HCT116 (cell line): ENCODE measurements at regions not wholly inside any gene's neighbourhood (a gene's known extent, or its start where the extent isn't known, plus 50 kb on each side); places are given as distances from the start of the nearest gene placed in this dataset.

Experiments used
- ATAC-seq: fragments of 200-7000 bp; cut with Tn5 transposase; 2 replicates; pipeline ENCODE4 v1.9.1; 2020; ENCODE audit warnings: mild to moderate bottlenecking, moderate library complexity
- BruUV-seq: library from RNA; stranded (reverse); fragments of 400-500 nt; replicated peaks from 2 replicates; lab custom pipeline; 2021; lab: Mats Ljungman, UMichigan
- CTCF ChIA-PET: fragments of 300-600 bp; sonication (Branson Sonifier 250); formaldehyde crosslinking; loops from one replicate; lab custom pipeline; 2021; ENCODE audit warnings: antibody characterized with exemption; lab: Charles Lee
- POLR2A ChIA-PET: fragments of 300-600, 350-600 bp; sonication (Branson Sonifier 250); formaldehyde crosslinking; loops from one replicate; lab custom pipeline; 2021; ENCODE audit warnings: antibody characterized with exemption; lab: Charles Lee
- RAD21 ChIA-PET, 2 experiments: fragments of 300-600 bp; sonication (Branson Sonifier 250); formaldehyde crosslinking; loops; one replicate each; lab custom pipeline; 2023; ENCODE audit warnings: low total read pairs in 2 of 2; ENCODE audit not compliant: uncharacterized antibody in 2 of 2, unreplicated experiment in 2 of 2, low non-redundant PET in 1 of 2; lab: Charles Lee
- DNase-seq: peaks from one replicate; pipeline ENCODE4 v3.0.0-alpha.2; 2010; ENCODE audit warnings: low read depth, low spot score
- H2AFZ ChIP-seq: fragments of 200-600 bp; shearing (Covaris generic), sonication (generic); 2 replicates; pipeline ENCODE4 v1.6.1; 2017; ENCODE audit warnings: low read depth, mixed run types, mixed read lengths, antibody characterized with exemption, low read length; ENCODE audit not compliant: poor library complexity, severe bottlenecking
- H3K27ac ChIP-seq: 2 replicates; pipeline ENCODE4 v1.5.1; 2012; ENCODE audit warnings: low read depth, low read length
- H3K27me3 ChIP-seq: fragments of 200-600 bp; sonication (generic); 2 replicates; pipeline ENCODE4 v1.6.1; 2016; ENCODE audit warnings: mixed run types, low read length, mixed read lengths; ENCODE audit not compliant: insufficient read depth
- H3K36me3 ChIP-seq, 2 experiments: fragments of 200-500 bp in 1 of 2; fragments of 200-600 bp in 1 of 2; sonication (Bioruptor generic) in 1 of 2; sonication (generic) in 1 of 2; 2 replicates each; pipeline versions ENCODE4 v1.5.1 to v1.6.1; 2014 to 2016; ENCODE audit warnings: low read length in 2 of 2, inconsistent platforms in 1 of 2, mixed read lengths in 1 of 2, mixed run types in 1 of 2; ENCODE audit not compliant: insufficient read depth in 2 of 2, control insufficient read depth in 1 of 2
- H3K4me1 ChIP-seq, 2 experiments: fragments of 200-600 bp in 1 of 2; sonication (generic) in 1 of 2; 2 replicates each; pipeline versions ENCODE4 v1.5.1 to v1.6.1; 2012 to 2017; ENCODE audit warnings: low read length in 2 of 2, inconsistent platforms in 1 of 2, mild to moderate bottlenecking in 1 of 2, mixed read lengths in 1 of 2, mixed run types in 1 of 2, moderate library complexity in 1 of 2; ENCODE audit not compliant: insufficient read depth in 2 of 2, control insufficient read depth in 1 of 2
- H3K4me2 ChIP-seq: fragments of 200-600 bp; sonication (generic); 2 replicates; pipeline ENCODE4 v1.6.1; 2017; ENCODE audit warnings: mixed run types, low read length, mixed read lengths
- H3K4me3 ChIP-seq, 2 experiments: fragments of 200-600 bp in 1 of 2; sonication (generic) in 1 of 2; replicated peaks in 1 of 2; 2 replicates each; pipeline ENCODE4 v1.5.1; 2011 to 2016; ENCODE audit warnings: low read length in 2 of 2, control low read depth in 1 of 2, low read depth in 1 of 2, mild to moderate bottlenecking in 1 of 2, mixed read lengths in 1 of 2, mixed run types in 1 of 2
- H3K79me2 ChIP-seq: fragments of 200-600 bp; sonication (generic); 2 replicates; pipeline ENCODE4 v1.6.1; 2017; ENCODE audit warnings: mild to moderate bottlenecking, mixed run types, low read length, moderate library complexity, mixed read lengths; ENCODE audit not compliant: insufficient read depth
- H3K9ac ChIP-seq: fragments of 200-600 bp; sonication (generic); 2 replicates; pipeline ENCODE4 v1.6.1; 2016; ENCODE audit warnings: low read length, mixed read lengths
- H3K9me2 ChIP-seq: fragments of 200-600 bp; sonication (generic), shearing (Covaris generic); 2 replicates; pipeline ENCODE4 v1.6.1; 2017; ENCODE audit warnings: mixed run types, mild to moderate bottlenecking, moderate library complexity; ENCODE audit not compliant: insufficient read depth
- H3K9me3 ChIP-seq, 2 experiments: fragments of 200-500 bp in 1 of 2; fragments of 200-600 bp in 1 of 2; sonication (Bioruptor generic) in 1 of 2; sonication (generic) in 1 of 2; 2 replicates each; pipeline ENCODE4 v1.6.1; 2014 to 2017; ENCODE audit warnings: low read length in 2 of 2, mixed read lengths in 2 of 2, inconsistent platforms in 1 of 2, low read depth in 1 of 2, mild to moderate bottlenecking in 1 of 2, mixed run types in 1 of 2, moderate library complexity in 1 of 2; ENCODE audit not compliant: control insufficient read depth in 1 of 2, insufficient read depth in 1 of 2
- H4K20me1 ChIP-seq: fragments of 200-600 bp; sonication (generic), shearing (Covaris generic); 2 replicates; pipeline ENCODE4 v1.6.1; 2017; ENCODE audit warnings: mixed run types, mild to moderate bottlenecking, moderate library complexity; ENCODE audit not compliant: insufficient read depth
- CBX3 ChIP-seq: IDR thresholded peaks from 2 replicates; pipeline ENCODE4 v1.6.1; 2012; ENCODE audit warnings: low read depth
- CEBPB ChIP-seq: IDR thresholded peaks from 2 replicates; pipeline ENCODE4 v1.6.1; 2012; ENCODE audit warnings: low read depth
- EGR1 ChIP-seq: IDR thresholded peaks from 2 replicates; pipeline ENCODE4 v1.6.1; 2012; ENCODE audit warnings: low read depth
- FOSL1 ChIP-seq: IDR thresholded peaks from 2 replicates; pipeline ENCODE4 v1.6.1; 2012; ENCODE audit warnings: low read depth
- JUND ChIP-seq: IDR thresholded peaks from 2 replicates; pipeline ENCODE4 v1.6.1; 2012
- POLR2AphosphoS5 ChIP-seq: IDR thresholded peaks from 2 replicates; pipeline ENCODE4 v1.6.1; 2011; ENCODE audit warnings: mild to moderate bottlenecking, low read depth, low read length, moderate library complexity
- SIN3A ChIP-seq: IDR thresholded peaks from 2 replicates; pipeline ENCODE4 v1.6.1; 2012; ENCODE audit warnings: low read depth
- SP1 ChIP-seq: IDR thresholded peaks from 2 replicates; pipeline ENCODE4 v1.6.1; 2012; ENCODE audit warnings: low read depth
- YY1 ChIP-seq: IDR thresholded peaks from 2 replicates; pipeline ENCODE4 v1.6.1; 2011; ENCODE audit warnings: low read length, low read depth, moderate library complexity, mild to moderate bottlenecking; ENCODE audit not compliant: insufficient replicate concordance; ENCODE audit errors: extremely low read depth
- ZFX ChIP-seq: fragments of 450-650 bp; IDR thresholded peaks from 2 replicates; pipeline ENCODE4 v1.6.1; 2017
- ZNF274 ChIP-seq: fragments of 200-500 bp; sonication (Bioruptor generic); IDR thresholded peaks from 2 replicates; pipeline ENCODE4 v1.6.1; 2014; ENCODE audit warnings: mild to moderate bottlenecking, low read depth, low read length, inconsistent platforms
- intact Hi-C: fragments of 100-400 bp; cut with micrococcal nuclease; formaldehyde crosslinking; loops from 2 replicates; pipeline ENCODE4 v1.10.0; 2022
- TF ChIP-seq, protein P1 (sequence below): IDR thresholded peaks from 2 replicates; pipeline ENCODE4 v1.6.1; 2012

DNA sequence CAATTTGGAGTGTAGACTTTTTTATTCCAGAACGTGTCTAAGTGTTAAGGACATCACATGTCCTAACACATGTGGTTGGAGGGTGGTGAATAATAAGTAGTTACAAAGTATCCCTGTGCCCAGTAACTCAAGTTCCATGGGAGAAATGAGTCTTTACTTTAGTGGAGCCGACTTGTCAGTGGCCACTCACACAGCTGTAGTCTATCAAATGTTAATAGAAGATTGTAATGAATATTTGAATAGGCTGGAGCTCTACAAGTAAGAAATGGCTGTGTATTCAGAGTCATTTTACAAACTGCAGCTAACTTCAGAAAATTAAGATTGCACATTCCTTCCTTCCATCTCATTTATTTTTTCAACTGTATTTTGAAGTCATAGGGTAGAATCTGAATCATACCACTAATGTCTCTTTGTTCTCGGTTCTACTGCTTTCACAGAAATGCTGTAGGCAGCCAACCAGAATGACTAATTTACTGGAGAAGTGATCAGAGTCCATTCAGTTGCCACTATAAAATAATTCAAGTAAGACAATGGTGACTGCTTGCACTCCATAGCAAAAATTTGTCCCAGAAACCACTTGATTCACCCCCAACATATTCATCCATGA is 394.8 kb downstream of the NR2F1-AS1 start:
- peak overlapping the region; percentile 79 for H3K27ac ChIP-seq
- intact Hi-C loops = no loop called here
- H3K9ac ChIP-seq = peak overlapping the region; percentile 15
- peak; percentile 45 for TF ChIP-seq SP1
- TF ChIP-seq ZFX = no peak
- no peak for TF ChIP-seq SIN3A
- TF ChIP-seq, protein P1, sequence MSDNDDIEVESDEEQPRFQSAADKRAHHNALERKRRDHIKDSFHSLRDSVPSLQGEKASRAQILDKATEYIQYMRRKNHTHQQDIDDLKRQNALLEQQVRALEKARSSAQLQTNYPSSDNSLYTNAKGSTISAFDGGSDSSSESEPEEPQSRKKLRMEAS = peak; percentile 34; the same call in 1 of the 2 replicates
- TF ChIP-seq YY1 = no peak
- peak; percentile 41; the same call in 1 of the 2 replicates for TF ChIP-seq JUND
- TF ChIP-seq POLR2AphosphoS5 = 0 out of 2 replicates have a peak, but pooled peaks have one; percentile 24
- TF ChIP-seq ZNF274 = no peak
- TF ChIP-seq FOSL1 = peak; percentile 68
- TF ChIP-seq CEBPB = 0 out of 2 replicates have a peak, but pooled peaks have one; percentile 12
- no peak for TF ChIP-seq EGR1
- no peak for TF ChIP-seq CBX3
- H3K9me3 ChIP-seq = no peaks in the 10 kb centered on the region
- no peaks in the 10 kb centered on the region for H3K36me3 ChIP-seq
- no peaks in the 10 kb centered on the region; the same call in 1 of the 2 replicates for H4K20me1 ChIP-seq
- CTCF ChIA-PET = no interaction called here
- no peaks in the 10 kb centered on the region for H3K27me3 ChIP-seq
- DNase-seq (peak; percentile 59), ATAC-seq (no peak)
- BruUV-seq = no TSS peak
- H3K4me2 ChIP-seq = peak overlapping the region; percentile 44
- POLR2A ChIA-PET = interaction anchor here (1.2 kb wide), 1 partner anchor 23 kb away, joined by 3 read pairs; no protein-coding TSS in a partner anchor
- peaks cover 41 to 53% of the 10 kb centered on the region in 2 experiments for H3K4me1 ChIP-seq
- H2AFZ ChIP-seq = peak overlapping the region; percentile 77
- H3K4me3 ChIP-seq = no peak overlapping the region
- H3K79me2 ChIP-seq = no peaks in the 10 kb centered on the region
- no peaks in the 10 kb centered on the region for H3K9me2 ChIP-seq
- RAD21 ChIA-PET = no interaction called here
